HG03575 (cell line): ENCODE measurements at regions not wholly inside any gene's neighbourhood (a gene's known extent, or its start where the extent isn't known, plus 50 kb on each side); places are given as distances from the start of the nearest gene placed in this dataset.

Experiments used
- ATAC-seq: cut with Tn5 transposase; IDR thresholded peaks from one replicate; pipeline ENCODE4 v1.9.1; 2021; ENCODE audit not compliant: unreplicated experiment, insufficient number of reproducible peaks, low FRiP score; ENCODE audit errors: extremely low read depth

DNA sequence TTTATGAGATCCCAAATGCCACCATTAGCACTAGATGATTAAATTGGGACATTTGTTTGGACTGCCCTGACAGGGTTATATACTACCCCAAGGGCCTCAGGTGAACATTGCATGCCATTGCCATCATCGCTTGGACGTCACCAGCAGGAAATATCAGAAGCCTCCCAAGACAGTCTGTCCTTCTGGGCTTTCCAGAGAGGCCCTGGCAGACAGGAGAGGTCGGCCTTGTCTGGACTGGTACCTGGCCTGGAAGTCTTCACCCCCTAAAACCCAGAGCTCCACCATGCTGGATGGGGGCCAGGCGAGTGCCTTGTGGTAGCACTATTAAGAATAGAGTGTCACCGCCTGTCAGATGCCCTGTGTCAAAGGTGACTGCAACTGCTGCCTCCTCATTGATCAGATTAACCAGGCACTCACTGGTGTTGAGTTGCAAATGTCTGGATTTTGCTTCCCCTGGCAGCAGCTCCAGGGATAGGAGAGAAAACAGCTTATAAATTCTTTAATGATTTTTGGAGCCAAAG lies 324.1 kb upstream of the RASGRP1 start:
- no peak for ATAC-seq

DNA sequence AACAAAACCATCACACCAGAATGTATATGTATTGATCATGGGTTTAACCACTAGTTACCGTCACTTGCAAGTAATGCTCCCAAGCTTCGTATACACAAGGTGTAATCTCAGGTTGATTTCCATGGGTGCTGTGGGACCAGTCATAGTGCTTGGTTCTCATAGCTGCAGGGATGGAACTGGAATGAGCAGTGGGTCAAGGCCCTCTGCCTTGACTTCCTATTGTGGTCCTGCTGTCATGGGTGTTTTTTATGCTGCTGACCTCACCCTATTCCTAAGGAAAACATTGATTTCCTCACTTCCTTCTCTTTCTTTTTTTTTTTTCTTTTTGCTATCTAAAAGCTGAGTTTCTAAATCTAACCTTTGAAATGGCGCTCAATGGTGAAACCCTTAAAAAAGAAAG lies 325.6 kb upstream of the RASGRP1 start:
- no peak for ATAC-seq

DNA sequence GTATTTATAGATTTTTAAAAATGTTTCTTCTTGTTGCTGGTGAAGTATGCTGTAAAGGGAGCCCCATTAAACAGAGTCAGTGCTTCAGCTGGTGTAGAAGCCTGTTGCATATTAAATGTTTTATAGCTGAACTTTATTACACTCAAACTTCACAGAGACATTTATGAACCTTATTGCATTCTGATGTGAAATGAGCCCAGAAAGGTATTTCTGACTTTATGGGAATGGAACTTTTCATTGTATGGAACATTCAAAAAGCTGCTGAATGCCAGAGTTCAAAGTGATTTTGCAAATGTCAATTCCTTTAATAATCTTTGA lies 329.3 kb upstream of the RASGRP1 start:
- ATAC-seq, result no peak

DNA sequence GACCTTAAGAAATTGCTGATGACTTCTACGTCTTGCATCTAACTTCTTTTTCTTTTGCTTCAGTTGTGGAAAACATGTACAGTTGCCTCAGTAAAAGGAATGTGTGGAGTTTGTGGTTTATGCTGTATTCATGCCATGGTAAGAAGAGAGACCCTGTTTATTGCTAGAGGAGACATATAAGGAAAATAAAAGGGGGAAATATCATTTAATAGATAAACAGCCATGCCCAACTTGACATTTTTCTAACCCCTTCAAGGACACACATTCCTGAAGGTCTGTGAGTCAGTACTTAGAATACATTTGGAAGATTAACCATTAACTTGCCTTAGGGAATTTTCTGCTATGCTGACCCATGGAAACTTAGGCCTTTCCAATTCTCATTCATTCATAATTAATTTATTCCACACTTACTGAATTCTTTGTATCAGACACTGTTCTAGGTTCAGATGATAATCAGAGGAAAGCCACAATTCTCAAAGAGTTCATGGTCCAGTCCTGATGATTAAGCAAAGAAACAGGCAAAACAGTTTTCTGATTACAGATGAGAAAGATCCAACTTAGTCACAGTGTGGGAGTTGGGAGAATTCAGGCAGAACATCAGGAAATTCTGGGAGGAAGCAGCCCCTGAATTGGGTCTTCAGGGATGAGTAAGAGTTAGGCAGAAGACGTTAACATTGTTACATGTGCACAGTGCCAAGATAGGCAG lies 329.8 kb upstream of the RASGRP1 start:
- ATAC-seq, result no peak

DNA sequence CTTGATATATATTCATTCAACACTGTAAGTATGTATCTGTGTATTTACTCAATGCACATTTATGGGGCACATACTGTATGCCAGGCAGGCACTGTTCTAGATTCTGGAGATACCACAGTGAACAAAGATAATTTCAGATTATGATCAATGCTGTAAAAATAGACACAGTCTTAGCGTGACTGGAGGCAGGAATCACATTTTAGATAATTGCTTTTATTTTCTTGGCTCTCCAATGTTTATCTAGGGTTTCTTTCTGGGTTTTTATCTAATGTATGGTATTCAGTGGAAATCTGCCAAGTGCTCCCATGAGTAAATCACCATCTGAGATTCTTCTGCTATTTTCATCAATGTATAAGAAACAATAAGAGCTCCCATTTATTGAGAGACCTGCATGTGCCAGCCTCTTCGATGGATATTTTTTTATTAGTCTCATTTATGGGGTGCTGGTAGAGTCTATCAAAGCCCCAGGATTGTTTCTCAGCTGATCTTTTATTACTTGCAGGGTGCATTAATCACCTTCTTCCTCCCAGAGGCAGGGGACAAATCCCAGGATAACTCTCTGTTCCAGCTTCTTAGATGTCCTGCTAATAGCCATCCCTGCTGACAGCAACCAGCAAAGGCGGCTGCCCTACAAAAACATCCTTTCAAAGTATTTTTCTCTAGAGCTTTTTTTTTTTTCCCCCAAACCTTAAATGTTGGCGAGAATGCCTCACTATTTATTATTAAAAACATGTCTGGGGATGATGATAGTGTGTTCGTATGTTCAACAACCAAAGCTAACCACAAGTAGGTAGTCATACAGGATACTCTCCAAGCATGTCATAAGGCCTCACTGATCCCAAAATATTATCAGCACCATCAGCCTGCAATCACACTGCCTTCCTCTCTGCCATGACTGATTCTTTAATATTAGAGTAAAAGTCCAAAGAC lies 331.0 kb upstream of the RASGRP1 start:
- no peak for ATAC-seq

DNA sequence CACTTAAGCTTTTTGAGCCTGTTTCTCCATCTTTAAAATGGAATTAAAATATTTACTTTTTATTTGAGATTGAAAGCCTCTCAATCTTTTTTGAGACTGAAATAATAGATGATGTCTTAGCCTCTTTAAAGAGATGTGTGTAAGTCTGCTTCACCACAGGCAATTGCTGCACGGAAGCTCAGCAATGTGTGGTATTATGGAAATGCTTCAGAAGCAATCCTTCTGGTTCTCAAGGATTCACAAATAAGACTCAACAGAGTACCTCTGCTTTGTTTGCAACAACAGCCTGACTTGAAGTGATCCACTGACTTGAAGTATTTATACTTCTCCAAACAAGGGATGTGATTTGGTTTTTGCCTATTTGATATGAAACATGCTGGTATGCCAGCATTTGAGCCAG lies 332.0 kb upstream of the RASGRP1 start:
- no peak for ATAC-seq

DNA sequence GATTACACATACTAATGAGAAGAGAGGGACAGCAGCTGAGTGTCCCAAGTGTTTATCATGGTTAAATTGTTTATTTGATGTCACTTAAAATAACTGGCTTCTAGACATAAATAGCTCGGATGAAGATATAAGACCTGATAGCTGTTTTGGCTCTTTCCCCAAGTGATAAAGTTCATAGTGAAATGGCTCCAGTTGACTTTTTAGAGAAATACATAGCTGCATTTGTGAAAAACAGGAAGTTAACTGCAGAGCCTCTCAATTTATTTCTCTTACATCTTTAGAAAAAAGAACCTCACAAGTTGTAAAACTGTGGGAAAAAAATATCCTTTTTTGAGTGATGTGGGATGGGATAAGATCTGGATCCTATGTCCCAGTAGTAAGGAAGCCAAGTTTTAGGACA lies 332.9 kb upstream of the RASGRP1 start:
- no peak for ATAC-seq

DNA sequence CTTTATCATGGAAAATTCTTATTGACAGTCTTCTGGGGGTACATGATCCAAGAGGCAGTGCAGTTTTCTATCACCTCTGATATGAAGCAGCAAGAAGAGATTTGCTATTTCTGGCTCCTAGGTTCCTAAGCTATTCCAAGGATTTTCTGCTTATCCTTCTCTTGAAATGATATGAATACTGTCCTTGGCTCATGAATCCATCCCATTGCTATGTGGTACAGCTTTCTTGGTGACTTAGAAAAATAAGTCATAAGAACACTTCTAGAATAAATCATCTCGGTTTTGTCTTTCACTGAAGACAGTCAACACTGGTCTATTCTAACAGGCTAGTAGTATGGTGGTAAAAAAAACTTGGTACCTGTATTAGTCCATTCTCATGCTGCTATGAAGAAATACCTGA lies 333.6 kb upstream of the RASGRP1 start:
- ATAC-seq, result no peak

DNA sequence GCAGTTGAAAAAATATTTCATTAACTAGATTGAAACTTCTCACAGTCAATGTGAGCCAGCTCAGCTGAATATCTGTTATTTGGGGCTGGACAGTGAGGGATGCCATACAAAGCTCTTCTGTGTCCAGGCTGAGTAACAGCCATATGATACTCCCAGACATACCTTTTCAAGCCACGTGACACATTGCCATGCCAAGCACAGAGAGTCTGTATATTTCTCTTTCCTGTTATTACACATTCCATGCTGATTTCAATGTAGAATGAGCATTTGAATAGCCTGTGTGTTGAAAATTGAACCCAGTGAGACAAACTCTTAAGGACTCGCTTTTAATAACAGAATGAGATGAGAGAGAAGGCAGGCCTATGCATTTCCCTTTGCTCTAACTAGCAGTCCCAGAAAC lies 334.7 kb upstream of the RASGRP1 start:
- ATAC-seq, result no peak

DNA sequence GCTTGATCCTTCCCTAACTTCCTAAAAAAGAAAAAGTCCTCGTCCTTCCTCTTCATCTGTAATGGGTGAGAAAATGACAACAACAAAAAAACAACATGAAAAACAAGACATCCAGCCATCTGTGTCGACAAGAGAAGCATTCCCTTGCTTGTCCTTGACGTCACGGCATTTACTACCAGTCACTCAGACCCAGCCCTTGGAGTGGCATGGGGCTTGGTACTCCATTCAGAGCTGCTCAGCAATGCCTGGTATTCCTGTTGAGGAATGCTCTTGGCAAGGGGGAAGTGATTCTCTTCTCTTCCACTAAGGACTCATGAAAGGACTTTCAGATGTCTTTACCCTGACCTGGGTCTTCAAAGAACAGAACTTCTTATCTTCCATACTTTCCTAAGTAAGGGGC lies 339.7 kb upstream of the RASGRP1 start:
- ATAC-seq, result no peak

DNA sequence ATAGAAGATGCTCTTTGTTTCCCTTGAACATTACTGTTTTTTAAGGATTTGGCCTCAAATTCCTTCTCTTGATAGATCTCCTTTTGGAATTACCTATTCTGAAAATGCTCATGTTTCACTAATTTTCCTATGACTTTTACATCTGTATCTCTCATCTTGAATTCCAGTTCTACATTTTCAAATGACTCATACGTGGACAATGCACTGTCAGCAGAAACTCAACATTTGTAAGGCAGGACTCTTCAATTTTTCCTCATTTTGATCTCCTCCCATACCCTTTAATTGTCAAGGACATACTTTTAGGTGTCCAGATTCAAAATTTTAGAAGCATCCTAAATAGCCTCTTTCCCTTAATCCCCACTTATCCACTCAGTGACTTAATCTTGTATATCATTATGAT lies 341.0 kb upstream of the RASGRP1 start:
- no peak for ATAC-seq

DNA sequence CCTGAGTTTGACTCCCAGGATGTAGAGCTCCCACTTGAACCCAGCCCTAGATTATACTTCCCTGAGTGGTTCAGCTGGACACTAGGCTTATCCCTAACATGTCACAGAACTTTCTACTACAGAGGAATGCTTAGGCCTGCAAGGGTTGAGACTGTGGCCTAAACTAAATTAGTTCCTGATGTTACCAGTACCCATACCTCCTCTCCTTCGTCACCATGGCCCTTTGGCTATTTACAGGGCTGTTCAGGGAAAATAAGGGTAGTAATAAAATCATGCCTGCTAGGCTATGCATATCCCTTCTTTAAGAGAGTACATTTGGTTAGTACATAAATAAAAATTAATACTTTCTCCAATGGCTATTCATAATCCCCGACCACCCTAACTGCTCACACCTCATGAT lies 356.4 kb upstream of the RASGRP1 start:
- no peak for ATAC-seq

DNA sequence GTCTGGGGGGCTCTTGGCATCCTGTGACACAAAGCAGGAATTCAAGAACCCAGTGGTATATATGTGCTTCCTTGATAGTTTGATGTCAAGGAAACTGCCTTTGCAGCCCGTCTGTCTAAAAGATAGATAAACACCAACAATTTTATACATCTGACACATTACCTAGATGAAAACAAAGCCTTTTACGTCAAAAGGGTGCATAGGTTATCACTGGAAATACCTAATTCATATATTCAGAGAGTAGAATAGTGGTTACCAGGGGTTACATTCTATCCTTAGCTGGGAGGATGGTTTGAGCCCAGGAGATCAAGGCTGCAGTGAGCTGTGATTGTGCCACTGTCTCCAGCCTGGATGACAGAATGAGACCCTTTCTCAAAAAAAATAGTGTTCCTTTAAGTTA lies 356.9 kb upstream of the RASGRP1 start:
- ATAC-seq, result no peak

DNA sequence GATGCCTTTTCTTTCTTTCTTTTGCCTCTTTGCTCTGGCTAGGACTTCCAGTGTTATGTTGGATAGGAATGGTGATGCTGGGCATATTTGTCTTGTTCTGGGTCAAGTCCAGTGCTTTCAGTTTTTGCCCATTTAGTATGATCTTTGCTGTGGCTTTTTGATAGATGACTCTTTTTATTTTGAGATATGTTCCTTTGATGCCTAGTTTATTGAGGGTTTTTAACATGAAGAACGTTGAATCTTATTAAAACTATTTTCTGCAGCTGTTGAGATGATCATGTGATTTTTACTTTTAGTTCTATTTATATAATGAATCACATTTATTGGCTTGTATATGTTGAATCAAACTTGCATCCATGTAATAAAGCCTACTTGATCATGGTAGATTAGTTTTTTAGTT lies 363.8 kb upstream of the RASGRP1 start:
- no peak for ATAC-seq

DNA sequence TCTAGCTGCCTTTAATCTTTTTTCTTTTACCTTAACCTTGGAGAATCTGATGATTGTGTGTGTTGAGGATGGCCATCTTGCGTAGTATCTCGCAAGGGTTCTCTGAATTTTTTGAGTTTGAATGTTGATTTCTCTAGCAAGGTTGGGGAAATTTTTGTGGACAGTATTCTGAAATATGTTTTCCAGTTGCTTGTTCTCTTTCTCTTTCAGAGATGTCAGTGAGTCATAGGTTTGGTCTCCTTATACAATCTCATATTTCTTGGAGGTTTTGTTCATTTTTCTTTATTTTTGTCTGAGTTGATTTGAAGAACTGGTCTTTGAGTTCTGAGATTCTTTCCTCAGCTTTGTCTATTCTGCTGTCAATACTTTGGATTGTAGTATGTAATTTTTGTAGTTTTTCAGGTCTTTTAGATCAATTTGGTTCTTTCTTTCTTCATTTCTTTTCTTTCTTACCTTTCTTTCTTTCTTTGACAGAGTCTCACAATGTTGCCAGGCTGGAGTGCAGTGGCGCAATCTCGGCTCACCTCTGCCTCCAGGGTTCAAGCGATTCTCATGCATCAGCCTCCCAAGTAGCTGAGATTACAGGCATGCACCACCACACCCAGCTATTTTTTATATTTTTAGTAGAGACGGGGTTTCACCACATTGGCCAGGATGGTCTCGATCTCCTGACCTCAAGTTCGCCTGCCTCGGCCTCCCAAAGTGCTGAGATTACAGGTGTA lies 366.4 kb upstream of the RASGRP1 start:
- ATAC-seq, result no peak

DNA sequence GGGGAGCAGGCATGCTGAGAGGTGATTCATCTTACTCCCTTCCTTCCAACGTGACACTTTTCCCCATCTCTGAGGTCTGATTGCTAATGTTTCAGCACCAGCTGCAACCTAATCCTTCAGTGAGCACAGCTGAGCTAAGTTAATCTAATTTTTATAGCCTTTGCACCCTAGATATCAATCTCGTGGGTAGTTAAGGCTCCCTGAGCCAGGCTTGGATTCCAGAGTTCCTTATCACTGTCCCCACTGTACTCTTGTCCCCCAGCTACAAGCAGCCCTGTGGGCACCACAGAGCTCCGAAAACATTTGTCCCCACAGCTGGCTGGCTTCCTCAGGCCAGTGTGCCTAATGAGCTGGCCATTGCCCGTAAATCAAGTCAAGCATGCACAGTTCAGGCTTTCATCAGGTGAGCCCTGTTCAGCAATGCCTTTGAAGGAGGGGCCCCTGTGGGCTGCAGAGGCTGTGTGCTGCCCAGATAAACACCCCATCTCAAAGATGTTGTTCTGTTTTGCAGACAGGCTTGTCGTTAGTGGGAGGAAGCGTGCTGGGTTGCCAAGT lies 376.9 kb upstream of the RASGRP1 start:
- no peak for ATAC-seq

DNA sequence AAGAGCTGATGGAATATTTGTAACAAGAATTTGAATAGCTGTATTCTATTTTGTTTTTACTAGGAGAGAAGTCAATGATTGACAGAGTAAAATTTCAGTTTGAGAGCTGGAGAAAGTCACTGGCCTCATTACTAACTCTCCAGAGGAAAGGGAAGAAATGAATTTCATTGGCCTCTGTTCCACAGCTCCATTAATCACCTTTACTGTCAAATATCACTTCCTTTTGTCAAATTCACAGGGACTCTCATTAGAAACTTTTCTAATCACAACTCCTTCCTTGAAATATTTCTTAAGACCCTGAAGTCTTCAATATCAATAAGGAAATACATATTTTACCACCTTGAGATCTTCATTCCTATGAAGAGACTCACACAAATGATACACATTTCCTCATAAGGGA lies 379.9 kb upstream of the RASGRP1 start:
- no peak for ATAC-seq

DNA sequence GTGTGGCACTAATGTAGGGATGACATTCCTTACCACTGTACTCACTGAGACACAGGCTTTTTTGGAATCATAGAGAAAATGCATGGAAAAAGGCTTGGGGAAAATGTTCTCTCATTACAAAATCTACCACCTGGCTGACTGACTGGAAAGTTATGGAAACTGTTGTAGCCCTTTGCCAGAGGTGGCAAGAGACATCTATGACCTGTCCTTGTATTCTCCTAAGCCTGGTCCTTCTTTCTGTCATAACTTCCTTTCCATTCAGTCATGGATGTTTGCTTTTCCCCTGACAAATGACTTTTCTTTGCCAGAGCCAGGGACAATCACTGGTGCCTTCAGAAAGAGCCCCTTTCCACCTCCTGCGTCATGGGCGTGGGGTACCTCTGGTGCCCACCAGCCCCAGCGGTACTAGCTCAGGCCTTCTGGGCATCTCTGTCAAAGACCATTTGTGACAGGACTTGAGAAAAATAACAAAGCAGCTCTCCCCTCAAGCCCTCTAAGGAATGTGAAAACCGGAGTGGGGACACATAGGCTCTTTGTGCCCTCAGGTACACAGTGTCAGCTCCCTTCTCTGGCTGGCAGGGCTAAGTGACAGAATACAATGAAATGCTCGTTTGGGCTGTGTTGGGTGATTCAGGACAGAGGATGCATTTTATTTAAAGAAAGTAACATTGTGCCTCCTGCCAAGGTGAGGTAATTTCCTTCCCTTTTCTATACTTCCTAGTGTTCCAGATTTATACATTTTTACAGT lies 381.1 kb upstream of the RASGRP1 start:
- ATAC-seq, result no peak

DNA sequence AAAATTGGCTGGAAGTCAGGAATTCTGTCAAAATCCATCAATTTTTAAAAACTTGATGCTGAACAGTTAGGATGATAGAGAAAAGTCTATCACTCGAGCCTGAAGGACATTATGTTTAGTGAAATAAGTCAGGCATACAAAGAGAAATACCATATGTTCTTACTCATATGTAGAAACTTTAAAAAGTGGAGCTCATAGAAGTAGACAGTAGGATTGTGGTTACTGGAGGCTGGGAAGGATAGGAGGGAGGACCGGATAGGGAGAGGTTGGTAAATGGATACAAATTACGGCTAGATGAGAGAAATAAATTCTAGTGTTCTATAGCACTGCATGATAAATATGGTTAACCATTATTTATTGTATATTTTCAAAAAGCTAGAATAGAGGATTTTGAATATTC lies 389.5 kb upstream of the RASGRP1 start:
- ATAC-seq, result no peak
